ENCODE measurements at regions not wholly inside any gene's neighbourhood (a gene's known extent, or its start where the extent isn't known, plus 50 kb on each side); places are given as distances from the start of the nearest gene placed in this dataset.

DNA sequence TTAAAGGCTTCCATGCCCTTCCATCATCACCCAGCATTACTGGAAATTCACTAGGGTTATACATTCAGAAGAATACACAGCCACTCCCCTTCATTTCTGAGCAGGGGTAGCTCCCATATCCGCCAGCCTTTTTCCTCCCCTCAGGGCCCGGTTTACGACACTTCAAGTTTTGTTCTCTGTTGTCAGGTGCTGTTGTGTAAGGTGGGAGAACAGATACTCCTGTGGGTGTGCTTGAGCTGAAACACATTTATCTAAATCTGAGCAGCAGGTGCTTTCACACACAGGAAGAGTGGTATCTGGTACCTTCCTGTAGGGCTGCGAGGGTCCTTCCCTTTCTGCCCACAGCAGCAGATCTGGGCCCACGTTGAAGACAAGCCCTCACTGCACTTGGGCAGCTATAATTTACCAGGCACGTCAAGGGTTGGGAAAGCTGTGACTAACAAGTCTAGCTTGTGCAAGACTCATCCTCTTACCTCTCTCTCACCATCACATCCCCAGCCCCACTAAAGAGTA, 215.8 kb upstream of the RREB1 start:
- H3K27me3 ChIP-seq (ENCODE audit: control insufficient read depth in 4 of 4, insufficient read depth in 4 of 4, low read length in 3 of 4) = no peaks in the 10 kb centered on the region
- no peak for TF ChIP-seq JUND (IDR thresholded peaks at IDR 0.05)
- no peak for TF ChIP-seq GABPA (IDR thresholded peaks at IDR 0.05 in 1 of 2, conservative IDR thresholded peaks at IDR 0.05 in 1 of 2)
- no peak for TF ChIP-seq EGR1 (IDR thresholded peaks at IDR 0.05; ENCODE audit: low read depth in 2 of 2)
- TF ChIP-seq FOXA2 (IDR thresholded peaks at IDR 0.05) = no peak
- no peak for TF ChIP-seq FOXA1 (IDR thresholded peaks at IDR 0.05)
- no peak overlapping the region for H3K9ac ChIP-seq (ENCODE audit: low read depth in 1 of 2, low read length in 2 of 2)
- no peaks in the 10 kb centered on the region for H3K9me3 ChIP-seq (ENCODE audit: control insufficient read depth in 4 of 4, low read length in 3 of 4)
- 79% methylated on average over 6 of the region's 6 CpGs for WGBS
- H3K27ac ChIP-seq (ENCODE audit: low read depth in 1 of 2, low read length in 2 of 2) = no peak overlapping the region
- H3K4me3 ChIP-seq (ENCODE audit: low read depth in 1 of 3, low read length in 3 of 3) = no peak overlapping the region
- no peak for DNase-seq (ENCODE audit: low spot score)
- no peaks in the 10 kb centered on the region for H3K36me3 ChIP-seq (ENCODE audit: control insufficient read depth in 4 of 4, insufficient read depth in 3 of 4, low read depth in 1 of 4, low read length in 3 of 4)
- H3K4me1 ChIP-seq (ENCODE audit: control insufficient read depth in 4 of 4, insufficient read depth in 4 of 4, low read length in 3 of 4) = peaks cover 0 to 9% (median 5%) of the 10 kb centered on the region in 4 donors

DNA sequence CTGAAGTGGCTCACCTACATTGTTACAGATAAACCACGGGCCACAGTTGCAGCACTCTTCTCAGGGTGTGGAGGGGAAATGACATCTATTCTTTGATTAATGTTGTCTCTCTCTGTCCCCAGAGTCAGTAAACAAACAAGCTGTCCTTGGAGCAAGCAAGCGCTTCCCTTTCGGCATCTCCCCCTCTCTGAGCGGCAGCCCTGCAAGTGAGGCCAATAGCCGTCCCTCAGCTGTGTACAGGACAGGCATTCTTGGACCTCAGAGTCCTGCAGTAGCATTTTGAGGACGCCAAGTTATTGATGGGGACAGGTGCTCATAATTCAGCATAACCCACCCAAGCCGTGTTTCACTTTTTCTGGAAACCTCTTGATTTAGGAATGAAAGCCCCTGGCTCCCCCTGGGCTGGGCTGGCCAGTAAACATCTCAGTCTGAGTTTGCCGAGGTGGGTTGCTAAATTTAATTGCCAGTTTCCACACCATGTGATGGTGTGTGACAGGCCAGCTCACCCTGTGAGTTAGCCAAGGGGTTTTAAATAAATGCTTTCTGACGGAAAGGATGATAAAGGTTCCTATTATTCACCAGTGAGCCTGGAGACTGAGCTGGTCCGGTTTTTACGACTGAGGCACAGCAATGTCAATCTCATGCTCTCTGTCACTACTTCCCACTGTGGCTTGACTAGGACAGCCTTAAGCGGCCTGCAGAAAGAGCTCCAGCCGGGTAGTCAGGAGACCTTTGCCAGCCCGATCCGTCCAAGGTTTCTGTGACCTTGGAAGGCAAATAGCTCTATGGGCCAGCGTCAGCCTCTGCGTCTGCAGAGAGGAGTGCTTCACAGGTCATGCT, 214.8 kb upstream of the RREB1 start:
- no peak overlapping the region for H3K9ac ChIP-seq (ENCODE audit: low read depth in 1 of 2, low read length in 2 of 2)
- peaks cover 0 to 9% (median 5%) of the 10 kb centered on the region in 4 donors for H3K4me1 ChIP-seq (ENCODE audit: control insufficient read depth in 4 of 4, insufficient read depth in 4 of 4, low read length in 3 of 4)
- no peaks in the 10 kb centered on the region for H3K9me3 ChIP-seq (ENCODE audit: control insufficient read depth in 4 of 4, low read length in 3 of 4)
- WGBS = 80% methylated on average over 17 of the region's 17 CpGs
- H3K4me3 ChIP-seq (ENCODE audit: low read depth in 1 of 3, low read length in 3 of 3) = no peak overlapping the region
- no peaks in the 10 kb centered on the region for H3K27me3 ChIP-seq (ENCODE audit: control insufficient read depth in 4 of 4, insufficient read depth in 4 of 4, low read length in 3 of 4)
- no peak for DNase-seq (ENCODE audit: low spot score)
- no peaks in the 10 kb centered on the region for H3K36me3 ChIP-seq (ENCODE audit: control insufficient read depth in 4 of 4, insufficient read depth in 3 of 4, low read depth in 1 of 4, low read length in 3 of 4)
- TF ChIP-seq, protein P1, sequence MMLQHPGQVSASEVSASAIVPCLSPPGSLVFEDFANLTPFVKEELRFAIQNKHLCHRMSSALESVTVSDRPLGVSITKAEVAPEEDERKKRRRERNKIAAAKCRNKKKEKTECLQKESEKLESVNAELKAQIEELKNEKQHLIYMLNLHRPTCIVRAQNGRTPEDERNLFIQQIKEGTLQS (IDR thresholded peaks at IDR 0.05) = no peak
- no peak for TF ChIP-seq YY1 (IDR thresholded peaks at IDR 0.05)
- no peak for TF ChIP-seq JUND (IDR thresholded peaks at IDR 0.05)
- no peak overlapping the region for H3K27ac ChIP-seq (ENCODE audit: low read depth in 1 of 2, low read length in 2 of 2)

DNA sequence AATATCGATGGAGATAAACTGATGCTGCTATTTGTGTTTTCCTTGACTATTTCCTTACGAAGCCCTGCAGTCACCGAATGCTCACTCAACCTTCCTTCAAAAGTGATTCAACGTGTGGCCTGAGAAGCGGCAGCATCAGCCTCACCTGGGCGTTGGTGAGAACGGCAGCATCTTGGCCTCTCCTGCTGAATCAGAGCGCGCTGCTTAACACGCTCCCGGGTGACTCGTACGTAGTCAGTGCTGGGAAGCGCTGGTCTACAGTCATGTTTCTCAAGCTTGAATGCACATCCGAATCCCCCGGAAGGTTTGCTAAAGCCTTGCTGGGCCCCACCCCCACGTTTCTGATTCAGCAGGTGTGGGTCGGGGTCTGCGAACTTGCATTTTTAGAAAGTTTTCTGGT, 214.1 kb upstream of the RREB1 start:
- peaks cover 0 to 9% (median 5%) of the 10 kb centered on the region in 4 donors for H3K4me1 ChIP-seq (ENCODE audit: control insufficient read depth in 4 of 4, insufficient read depth in 4 of 4, low read length in 3 of 4)
- no peak overlapping the region for H3K27ac ChIP-seq (ENCODE audit: low read depth in 1 of 2, low read length in 2 of 2)
- WGBS = 87% methylated on average over 19 of the region's 19 CpGs

More for the DNA sequence above, 214.1 kb upstream of the RREB1 start:
- DNase-seq (ENCODE audit: low spot score) = no peak
- no peaks in the 10 kb centered on the region for H3K36me3 ChIP-seq (ENCODE audit: control insufficient read depth in 4 of 4, insufficient read depth in 3 of 4, low read depth in 1 of 4, low read length in 3 of 4)
- TF ChIP-seq, protein P2, sequence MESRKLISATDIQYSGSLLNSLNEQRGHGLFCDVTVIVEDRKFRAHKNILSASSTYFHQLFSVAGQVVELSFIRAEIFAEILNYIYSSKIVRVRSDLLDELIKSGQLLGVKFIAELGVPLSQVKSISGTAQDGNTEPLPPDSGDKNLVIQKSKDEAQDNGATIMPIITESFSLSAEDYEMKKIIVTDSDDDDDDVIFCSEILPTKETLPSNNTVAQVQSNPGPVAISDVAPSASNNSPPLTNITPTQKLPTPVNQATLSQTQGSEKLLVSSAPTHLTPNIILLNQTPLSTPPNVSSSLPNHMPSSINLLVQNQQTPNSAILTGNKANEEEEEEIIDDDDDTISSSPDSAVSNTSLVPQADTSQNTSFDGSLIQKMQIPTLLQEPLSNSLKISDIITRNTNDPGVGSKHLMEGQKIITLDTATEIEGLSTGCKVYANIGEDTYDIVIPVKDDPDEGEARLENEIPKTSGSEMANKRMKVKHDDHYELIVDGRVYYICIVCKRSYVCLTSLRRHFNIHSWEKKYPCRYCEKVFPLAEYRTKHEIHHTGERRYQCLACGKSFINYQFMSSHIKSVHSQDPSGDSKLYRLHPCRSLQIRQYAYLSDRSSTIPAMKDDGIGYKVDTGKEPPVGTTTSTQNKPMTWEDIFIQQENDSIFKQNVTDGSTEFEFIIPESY (IDR thresholded peaks at IDR 0.05) = no peak
- no peak for TF ChIP-seq NR2F2 (IDR thresholded peaks at IDR 0.05)
- TF ChIP-seq, protein P3, sequence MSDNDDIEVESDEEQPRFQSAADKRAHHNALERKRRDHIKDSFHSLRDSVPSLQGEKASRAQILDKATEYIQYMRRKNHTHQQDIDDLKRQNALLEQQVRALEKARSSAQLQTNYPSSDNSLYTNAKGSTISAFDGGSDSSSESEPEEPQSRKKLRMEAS (IDR thresholded peaks at IDR 0.05) = no peak
- no peak for TF ChIP-seq HNF4A (conservative IDR thresholded peaks at IDR 0.05)
- TF ChIP-seq SP1 (IDR thresholded peaks at IDR 0.05) = no peak
- no peak for TF ChIP-seq HNF4G (IDR thresholded peaks at IDR 0.05)
- TF ChIP-seq, protein P1 (IDR thresholded peaks at IDR 0.05) = no peak
- no peak for TF ChIP-seq EGR1 (IDR thresholded peaks at IDR 0.05; ENCODE audit: low read depth in 2 of 2)
- no peak overlapping the region for H3K9ac ChIP-seq (ENCODE audit: low read depth in 1 of 2, low read length in 2 of 2)
- H3K4me3 ChIP-seq (ENCODE audit: low read depth in 1 of 3, low read length in 3 of 3) = no peak overlapping the region
- no peaks in the 10 kb centered on the region for H3K27me3 ChIP-seq (ENCODE audit: control insufficient read depth in 4 of 4, insufficient read depth in 4 of 4, low read length in 3 of 4)
- H3K9me3 ChIP-seq (ENCODE audit: control insufficient read depth in 4 of 4, low read length in 3 of 4) = no peaks in the 10 kb centered on the region

Data from liver (tissue), 7 donors.